Right kidney (tissue), 1 donor: ENCODE measurements at regions not wholly inside any gene's neighbourhood (a gene's known extent, or its start where the extent isn't known, plus 50 kb on each side); places are given as distances from the start of the nearest gene placed in this dataset.

Experiments used
- DNase-seq: peaks from one replicate; pipeline ENCODE4 v3.0.0-alpha.2; 2016

DNA sequence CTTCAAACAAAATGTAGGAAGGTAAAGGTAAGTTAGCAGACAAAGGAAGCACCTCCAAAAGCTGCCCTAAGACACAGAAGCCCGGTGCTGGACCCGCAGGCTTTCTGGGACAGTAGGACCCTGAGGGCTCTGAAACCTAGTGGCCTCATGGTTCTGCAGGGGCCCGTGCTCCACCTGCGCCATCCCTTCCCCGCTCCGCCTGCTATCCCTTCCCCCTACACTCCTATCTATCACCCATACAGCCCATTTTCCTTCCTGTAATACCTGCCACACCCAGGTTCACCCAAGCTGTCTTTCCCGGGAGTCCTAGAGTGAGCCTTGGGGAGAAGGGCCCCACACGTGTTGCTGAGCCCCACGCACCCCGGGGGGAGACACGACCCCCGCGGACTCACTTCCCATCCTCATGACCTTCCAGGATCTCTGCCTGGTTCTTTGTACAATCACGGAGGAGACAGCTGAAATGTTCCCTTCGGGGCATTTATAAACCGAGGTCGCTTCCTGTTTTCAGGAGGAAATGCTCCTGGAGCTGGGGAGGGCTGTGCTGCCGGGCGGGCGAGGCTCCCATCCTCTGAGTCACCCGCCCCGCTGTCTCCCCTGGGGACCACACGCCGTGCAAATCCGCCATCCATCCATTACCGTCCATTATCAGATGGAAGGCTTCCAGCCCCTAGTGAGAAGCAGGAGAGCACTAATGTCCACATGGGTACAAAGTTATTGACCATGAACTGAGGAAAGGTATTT lies 251.7 kb upstream of the PITRM1 start:
- DNase-seq, result no peak

GRCh38 chr10:3423384-3423783 lies 250.8 kb upstream of the PITRM1 start:
- no peak for DNase-seq

GRCh38 chr10:3422282-3422681 lies 249.7 kb upstream of the PITRM1 start:
- no peak for DNase-seq

GRCh38 chr10:3421537-3422257 lies 249.1 kb upstream of the PITRM1 start:
- no peak for DNase-seq

- DNase-seq, result no peak
Observed at GRCh38 chr10:3420527-3421469, 248.2 kb upstream of the PITRM1 start.

- no peak for DNase-seq
Observed at GRCh38 chr10:3419719-3420495, 247.3 kb upstream of the PITRM1 start.

GRCh38 chr10:3418926-3419325 lies 246.3 kb upstream of the PITRM1 start:
- DNase-seq, result no peak

GRCh38 chr10:3418041-3418754 lies 245.6 kb upstream of the PITRM1 start:
- no peak for DNase-seq

GRCh38 chr10:3417096-3417495 lies 244.5 kb upstream of the PITRM1 start:
- no peak for DNase-seq

GRCh38 chr10:3415878-3416605 lies 243.5 kb upstream of the PITRM1 start:
- DNase-seq, result no peak

GRCh38 chr10:3415038-3415736 lies 242.6 kb upstream of the PITRM1 start:
- no peak for DNase-seq

DNA sequence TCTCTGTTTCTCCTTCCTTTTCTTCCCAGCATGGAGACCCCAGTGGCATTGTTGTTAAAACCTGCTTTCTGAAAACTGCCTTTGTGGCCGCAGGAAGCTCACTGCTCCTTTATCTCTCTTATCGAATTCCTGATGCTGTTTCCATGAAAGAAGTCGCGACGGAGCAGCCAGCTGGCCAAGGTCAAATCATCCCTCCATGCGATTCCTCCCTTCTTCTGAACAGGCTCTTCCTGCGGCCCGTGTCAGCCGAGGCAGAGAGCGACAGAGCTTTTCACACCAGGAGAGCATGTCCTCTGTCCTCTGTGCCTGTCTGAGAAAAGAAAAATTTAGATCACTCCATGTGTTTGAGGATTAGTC lies 242.1 kb upstream of the PITRM1 start:
- DNase-seq, result no peak

- DNase-seq, result no peak
Observed at GRCh38 chr10:3413937-3414666, 241.5 kb upstream of the PITRM1 start.

DNA sequence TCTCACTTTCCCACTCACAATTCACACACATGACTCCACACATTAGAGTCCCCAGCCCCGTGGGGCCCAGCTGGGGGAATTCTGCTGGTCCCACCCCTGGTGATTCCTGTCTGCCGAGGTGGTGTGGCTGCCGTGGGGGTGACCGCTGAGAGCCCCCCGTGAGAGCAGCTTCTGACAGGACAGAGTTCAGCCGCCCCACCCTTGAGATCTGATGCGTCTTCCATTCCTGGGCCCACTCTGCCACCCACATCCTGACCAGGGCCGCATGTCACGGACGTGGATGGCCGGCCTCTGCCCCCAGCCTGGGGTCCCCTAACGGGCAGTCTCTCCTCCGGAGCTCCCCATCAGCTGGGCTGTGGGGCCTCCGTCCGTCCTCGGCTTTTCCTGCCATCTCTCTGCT lies 240.1 kb upstream of the PITRM1 start:
- DNase-seq, result no peak

DNA sequence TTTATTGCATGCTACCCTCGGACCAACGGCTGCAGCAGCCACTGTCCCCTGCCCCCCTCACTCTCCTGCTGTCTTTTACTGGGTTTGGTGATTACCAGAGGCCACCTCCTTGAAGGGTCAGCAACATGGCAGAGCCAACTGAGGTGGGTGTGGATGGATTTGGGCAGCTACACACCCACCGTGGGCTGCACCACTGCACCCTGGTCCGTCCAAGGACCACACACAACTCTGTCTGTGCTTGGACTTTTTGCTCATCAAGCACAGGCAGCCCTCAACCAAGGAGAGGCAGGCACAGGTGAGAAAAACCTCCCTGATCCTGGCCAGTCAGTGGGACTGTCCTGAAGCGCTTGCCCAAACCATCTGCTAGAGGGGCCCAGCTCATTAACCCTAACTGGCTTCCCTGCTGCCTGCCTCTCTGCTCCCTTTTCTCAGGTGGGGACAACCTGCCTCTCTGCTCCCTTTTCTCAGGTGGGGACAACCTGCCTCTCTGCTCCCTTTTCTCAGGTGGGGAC lies 239.5 kb upstream of the PITRM1 start:
- no peak for DNase-seq

GRCh38 chr10:3411044-3411443 lies 238.5 kb upstream of the PITRM1 start:
- no peak for DNase-seq

GRCh38 chr10:3409928-3410327 lies 237.3 kb upstream of the PITRM1 start:
- DNase-seq, result no peak

- no peak for DNase-seq
Observed at GRCh38 chr10:3408603-3409365, 236.2 kb upstream of the PITRM1 start.
